ENCODE measurements at regions not wholly inside any gene's neighbourhood (a gene's known extent, or its start where the extent isn't known, plus 50 kb on each side); places are given as distances from the start of the nearest gene placed in this dataset.
"Not testable (repeated sequence)": the region's sequence is repeated elsewhere in the genome, so short reads cannot be mapped to it uniquely, and the experiment has no call there.

GRCh38 chr9:41026912-41027676 lies 101.4 kb downstream of the FOXD4L6 start:
- DNase-seq (ENCODE audit: low spot score); H3K4me1 ChIP-seq (ENCODE audit: control insufficient read depth in 4 of 4, insufficient read depth in 4 of 4, low read length in 3 of 4); H3K4me3 ChIP-seq (ENCODE audit: low read depth in 1 of 3, low read length in 3 of 3); H3K27me3 ChIP-seq (ENCODE audit: control insufficient read depth in 4 of 4, insufficient read depth in 4 of 4, low read length in 3 of 4); H3K9me3 ChIP-seq (ENCODE audit: control insufficient read depth in 4 of 4, low read length in 3 of 4); H3K27ac ChIP-seq (ENCODE audit: low read depth in 1 of 2, low read length in 2 of 2); H3K36me3 ChIP-seq (ENCODE audit: control insufficient read depth in 4 of 4, insufficient read depth in 3 of 4, low read depth in 1 of 4, low read length in 3 of 4); H3K9ac ChIP-seq (ENCODE audit: low read depth in 1 of 2, low read length in 2 of 2): not testable (repeated sequence)
- WGBS, result 96% methylated on average over 6 of the region's 6 CpGs

- DNase-seq (ENCODE audit: low spot score); H3K9ac ChIP-seq (ENCODE audit: low read depth in 1 of 2, low read length in 2 of 2); H3K4me3 ChIP-seq (ENCODE audit: low read depth in 1 of 3, low read length in 3 of 3); H3K4me1 ChIP-seq (ENCODE audit: control insufficient read depth in 4 of 4, insufficient read depth in 4 of 4, low read length in 3 of 4); H3K36me3 ChIP-seq (ENCODE audit: control insufficient read depth in 4 of 4, insufficient read depth in 3 of 4, low read depth in 1 of 4, low read length in 3 of 4); H3K9me3 ChIP-seq (ENCODE audit: control insufficient read depth in 4 of 4, low read length in 3 of 4); H3K27ac ChIP-seq (ENCODE audit: low read depth in 1 of 2, low read length in 2 of 2); H3K27me3 ChIP-seq (ENCODE audit: control insufficient read depth in 4 of 4, insufficient read depth in 4 of 4, low read length in 3 of 4): not testable (repeated sequence)
- WGBS, result 96% methylated on average over 1 of the region's 4 CpGs
Measured at GRCh38 chr9:41022365-41022764, 106.1 kb downstream of the FOXD4L6 start.

- not testable (repeated sequence) for DNase-seq (ENCODE audit: low spot score); H3K9ac ChIP-seq (ENCODE audit: low read depth in 1 of 2, low read length in 2 of 2); H3K27me3 ChIP-seq (ENCODE audit: control insufficient read depth in 4 of 4, insufficient read depth in 4 of 4, low read length in 3 of 4); H3K36me3 ChIP-seq (ENCODE audit: control insufficient read depth in 4 of 4, insufficient read depth in 3 of 4, low read depth in 1 of 4, low read length in 3 of 4); H3K27ac ChIP-seq (ENCODE audit: low read depth in 1 of 2, low read length in 2 of 2); H3K4me1 ChIP-seq (ENCODE audit: control insufficient read depth in 4 of 4, insufficient read depth in 4 of 4, low read length in 3 of 4); H3K9me3 ChIP-seq (ENCODE audit: control insufficient read depth in 4 of 4, low read length in 3 of 4); H3K4me3 ChIP-seq (ENCODE audit: low read depth in 1 of 3, low read length in 3 of 3)
- 98% methylated on average over 1 of the region's 1 CpG for WGBS
Measured at GRCh38 chr9:41019858-41020562, 108.5 kb downstream of the FOXD4L6 start.

GRCh38 chr9:41018948-41019347 lies 109.5 kb downstream of the FOXD4L6 start:
- not testable (repeated sequence) for H3K27ac ChIP-seq (ENCODE audit: low read depth in 1 of 2, low read length in 2 of 2); H3K9ac ChIP-seq (ENCODE audit: low read depth in 1 of 2, low read length in 2 of 2); H3K9me3 ChIP-seq (ENCODE audit: control insufficient read depth in 4 of 4, low read length in 3 of 4); H3K4me1 ChIP-seq (ENCODE audit: control insufficient read depth in 4 of 4, insufficient read depth in 4 of 4, low read length in 3 of 4); H3K36me3 ChIP-seq (ENCODE audit: control insufficient read depth in 4 of 4, insufficient read depth in 3 of 4, low read depth in 1 of 4, low read length in 3 of 4); H3K4me3 ChIP-seq (ENCODE audit: low read depth in 1 of 3, low read length in 3 of 3); H3K27me3 ChIP-seq (ENCODE audit: control insufficient read depth in 4 of 4, insufficient read depth in 4 of 4, low read length in 3 of 4); DNase-seq (ENCODE audit: low spot score)
- 96% methylated on average over 3 of the region's 3 CpGs for WGBS

GRCh38 chr9:41016699-41017098 lies 111.8 kb downstream of the FOXD4L6 start:
- not testable (repeated sequence) for H3K27me3 ChIP-seq (ENCODE audit: control insufficient read depth in 4 of 4, insufficient read depth in 4 of 4, low read length in 3 of 4); H3K27ac ChIP-seq (ENCODE audit: low read depth in 1 of 2, low read length in 2 of 2); H3K4me3 ChIP-seq (ENCODE audit: low read depth in 1 of 3, low read length in 3 of 3); DNase-seq (ENCODE audit: low spot score); H3K4me1 ChIP-seq (ENCODE audit: control insufficient read depth in 4 of 4, insufficient read depth in 4 of 4, low read length in 3 of 4); H3K9ac ChIP-seq (ENCODE audit: low read depth in 1 of 2, low read length in 2 of 2); H3K9me3 ChIP-seq (ENCODE audit: control insufficient read depth in 4 of 4, low read length in 3 of 4); H3K36me3 ChIP-seq (ENCODE audit: control insufficient read depth in 4 of 4, insufficient read depth in 3 of 4, low read depth in 1 of 4, low read length in 3 of 4)
- WGBS, result 100% methylated on average over 1 of the region's 2 CpGs

- WGBS, result 72% methylated on average over 8 of the region's 8 CpGs
- not testable (repeated sequence) for H3K9me3 ChIP-seq (ENCODE audit: control insufficient read depth in 4 of 4, low read length in 3 of 4); H3K36me3 ChIP-seq (ENCODE audit: control insufficient read depth in 4 of 4, insufficient read depth in 3 of 4, low read depth in 1 of 4, low read length in 3 of 4); H3K4me3 ChIP-seq (ENCODE audit: low read depth in 1 of 3, low read length in 3 of 3); H3K27ac ChIP-seq (ENCODE audit: low read depth in 1 of 2, low read length in 2 of 2); H3K4me1 ChIP-seq (ENCODE audit: control insufficient read depth in 4 of 4, insufficient read depth in 4 of 4, low read length in 3 of 4); H3K27me3 ChIP-seq (ENCODE audit: control insufficient read depth in 4 of 4, insufficient read depth in 4 of 4, low read length in 3 of 4); DNase-seq (ENCODE audit: low spot score); H3K9ac ChIP-seq (ENCODE audit: low read depth in 1 of 2, low read length in 2 of 2)
Measured at GRCh38 chr9:40999952-41000700, 128.4 kb downstream of the FOXD4L6 start.

GRCh38 chr9:40995490-40995889 lies 133.0 kb downstream of the FOXD4L6 start:
- H3K9me3 ChIP-seq (ENCODE audit: control insufficient read depth in 4 of 4, low read length in 3 of 4); H3K36me3 ChIP-seq (ENCODE audit: control insufficient read depth in 4 of 4, insufficient read depth in 3 of 4, low read depth in 1 of 4, low read length in 3 of 4); H3K4me1 ChIP-seq (ENCODE audit: control insufficient read depth in 4 of 4, insufficient read depth in 4 of 4, low read length in 3 of 4); H3K27me3 ChIP-seq (ENCODE audit: control insufficient read depth in 4 of 4, insufficient read depth in 4 of 4, low read length in 3 of 4); H3K9ac ChIP-seq (ENCODE audit: low read depth in 1 of 2, low read length in 2 of 2); DNase-seq (ENCODE audit: low spot score); H3K4me3 ChIP-seq (ENCODE audit: low read depth in 1 of 3, low read length in 3 of 3); H3K27ac ChIP-seq (ENCODE audit: low read depth in 1 of 2, low read length in 2 of 2): not testable (repeated sequence)
- 79% methylated on average over 4 of the region's 4 CpGs for WGBS

- H3K9ac ChIP-seq (ENCODE audit: low read depth in 1 of 2, low read length in 2 of 2); H3K27ac ChIP-seq (ENCODE audit: low read depth in 1 of 2, low read length in 2 of 2); H3K4me1 ChIP-seq (ENCODE audit: control insufficient read depth in 4 of 4, insufficient read depth in 4 of 4, low read length in 3 of 4); H3K36me3 ChIP-seq (ENCODE audit: control insufficient read depth in 4 of 4, insufficient read depth in 3 of 4, low read depth in 1 of 4, low read length in 3 of 4); DNase-seq (ENCODE audit: low spot score); H3K4me3 ChIP-seq (ENCODE audit: low read depth in 1 of 3, low read length in 3 of 3); H3K9me3 ChIP-seq (ENCODE audit: control insufficient read depth in 4 of 4, low read length in 3 of 4); H3K27me3 ChIP-seq (ENCODE audit: control insufficient read depth in 4 of 4, insufficient read depth in 4 of 4, low read length in 3 of 4): not testable (repeated sequence)
- WGBS, result 77% methylated on average over 2 of the region's 2 CpGs
Measured at GRCh38 chr9:40993842-40994241, 134.6 kb downstream of the FOXD4L6 start.
